Kidney (tissue), 13 donors: ENCODE measurements at regions not wholly inside any gene's neighbourhood (a gene's known extent, or its start where the extent isn't known, plus 50 kb on each side); places are given as distances from the start of the nearest gene placed in this dataset.

ENCODE experiments used
- DNase-seq, 5 donors: peaks; one replicate each; pipeline ENCODE4 v3.0.0-alpha.2; 2013 to 2020
- FAIRE-seq: peaks from 2 replicates; lab custom pipeline; 2012; peaks lifted over from hg19 to GRCh38; lab: Jason Lieb, UNC
- H3K27ac ChIP-seq, 2 donors: one replicate each; pipeline ENCODE4 v1.7.0; 2013; ENCODE audit warnings: low read depth in 2 of 2, low read length in 2 of 2, inconsistent platforms in 1 of 2
- H3K27me3 ChIP-seq: one replicate; pipeline ENCODE4 v1.7.1; 2013; ENCODE audit warnings: low read length, inconsistent platforms; ENCODE audit not compliant: control insufficient read depth, insufficient read depth
- H3K36me3 ChIP-seq, 3 donors: one replicate each; pipeline versions ENCODE4 v1.7.0 to v1.7.1; 2013; ENCODE audit warnings: low read length in 3 of 3, control low read depth in 1 of 3, inconsistent platforms in 1 of 3; ENCODE audit not compliant: insufficient read depth in 3 of 3, control insufficient read depth in 2 of 3
- H3K4me1 ChIP-seq, 3 donors: one replicate each; pipeline versions ENCODE4 v1.7.0 to v1.7.1; 2013; ENCODE audit warnings: low read length in 3 of 3, inconsistent platforms in 1 of 3, low read depth in 1 of 3; ENCODE audit not compliant: control insufficient read depth in 2 of 3, insufficient read depth in 2 of 3
- H3K4me3 ChIP-seq, 3 donors: one replicate each; pipeline versions ENCODE4 v1.7.0 to v1.8.1; 2013; ENCODE audit warnings: low read length in 3 of 3, control low read depth in 1 of 3, inconsistent platforms in 1 of 3
- H3K9ac ChIP-seq, 3 donors: one replicate each; pipeline versions ENCODE4 v1.7.0 to v1.7.1; 2013; ENCODE audit warnings: low read length in 3 of 3, control low read depth in 1 of 3, inconsistent platforms in 1 of 3
- H3K9me3 ChIP-seq, 3 donors: one replicate each; pipeline versions ENCODE4 v1.7.0 to v1.7.1; 2013; ENCODE audit warnings: low read length in 3 of 3, control low read depth in 1 of 3, inconsistent platforms in 1 of 3; ENCODE audit not compliant: control insufficient read depth in 2 of 3, insufficient read depth in 1 of 3
- CTCF ChIP-seq: IDR thresholded peaks from 3 replicates; pipeline ENCODE4 v1.5.1; 2012; ENCODE audit warnings: mild to moderate bottlenecking, moderate library complexity, borderline replicate concordance; ENCODE audit not compliant: insufficient read depth; ENCODE audit errors: extremely low read depth
- intact Hi-C: fragments of 100-400 bp; cut with DNase I; formaldehyde crosslinking; loops from one replicate; pipeline ENCODE4 v1.11.1; 2022
- donor health status: control.
- donor health status: control.
- donor health status: control.
- donor health status: control.
- donor health status: control.
- donor health status: DM: yes; HTN: yes; CAD: no.
- donor health status: Normal renal cell carcinoma (clear cell type).

DNA sequence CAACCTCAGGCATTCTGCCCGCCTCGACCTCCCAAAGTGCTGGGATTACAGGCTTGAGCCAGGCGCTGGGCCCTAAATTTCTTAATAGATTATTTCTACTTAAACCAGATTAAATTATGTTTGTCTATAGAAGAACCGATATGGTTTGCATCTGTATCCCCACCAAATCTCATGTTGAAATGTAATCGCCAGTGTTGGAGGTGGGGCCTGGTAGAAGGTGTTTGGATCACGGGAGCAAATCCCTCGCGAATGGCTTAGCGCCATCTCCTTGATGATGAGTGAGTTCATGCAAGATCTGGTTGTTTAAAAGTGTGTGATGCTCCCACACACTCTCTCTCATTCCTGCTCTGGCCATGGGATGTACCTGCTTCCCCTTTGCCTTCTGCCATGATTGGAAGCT, 109.3 kb upstream of the NANOS1 start:
- no peaks in the 10 kb centered on the region for H3K4me1 ChIP-seq
- no peaks in the 10 kb centered on the region for H3K36me3 ChIP-seq
- intact Hi-C loops = no loop called here
- DNase-seq = no peak
- no peaks in the 10 kb centered on the region for H3K9me3 ChIP-seq
- no peak overlapping the region for H3K4me3 ChIP-seq
- no peak overlapping the region for H3K9ac ChIP-seq
- FAIRE-seq = no peak
- no peak overlapping the region for H3K27ac ChIP-seq
- TF ChIP-seq CTCF = no peak
- H3K27me3 ChIP-seq = no peaks in the 10 kb centered on the region

DNA sequence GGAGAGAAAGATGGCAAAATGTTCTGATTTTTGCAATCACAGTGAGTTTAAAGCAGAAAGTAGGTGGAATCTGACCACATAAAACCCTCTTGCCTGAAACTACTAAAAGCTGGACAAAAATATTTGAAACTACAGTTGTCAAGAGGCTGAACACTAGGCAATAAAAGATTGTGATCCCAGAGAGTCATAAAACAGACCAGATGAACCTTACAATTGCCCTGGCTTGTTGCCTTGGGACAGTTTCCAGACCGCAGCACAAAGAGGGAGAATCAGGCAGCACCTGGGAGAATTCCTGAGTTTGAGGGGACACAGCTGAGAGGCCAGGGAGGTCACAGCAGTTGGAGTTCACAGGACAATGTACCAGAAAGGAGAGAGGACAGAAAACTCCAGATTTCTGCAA, 107.3 kb upstream of the NANOS1 start:
- H3K27ac ChIP-seq = no peak overlapping the region
- no peaks in the 10 kb centered on the region for H3K36me3 ChIP-seq
- no peak for TF ChIP-seq CTCF
- intact Hi-C loops = no loop called here
- no peaks in the 10 kb centered on the region for H3K4me1 ChIP-seq
- no peaks in the 10 kb centered on the region for H3K27me3 ChIP-seq
- H3K9ac ChIP-seq = no peak overlapping the region
- H3K4me3 ChIP-seq = no peak overlapping the region
- H3K9me3 ChIP-seq = no peaks in the 10 kb centered on the region
- FAIRE-seq = no peak
- peak in 3 of 5 donors; percentile 17 to 71 (median 53) for DNase-seq

GRCh38 chr10:118922972-118923371, 106.5 kb upstream of the NANOS1 start:
- TF ChIP-seq CTCF = no peak
- Histone ChIP-seq H3K27me3 (no peaks in the 10 kb centered on the region), H3K4me3 (no peak overlapping the region), H3K9me3 (no peaks in the 10 kb centered on the region), H3K4me1 (no peaks in the 10 kb centered on the region), H3K9ac (no peak overlapping the region), H3K27ac (no peak overlapping the region), H3K36me3 (no peaks in the 10 kb centered on the region)
- intact Hi-C loops = no loop called here
- no peak for FAIRE-seq
- no peak for DNase-seq

- no peak overlapping the region for H3K4me3 ChIP-seq
- H3K36me3 ChIP-seq = no peaks in the 10 kb centered on the region
- DNase-seq = no peak
- no peaks in the 10 kb centered on the region for H3K9me3 ChIP-seq
- no peaks in the 10 kb centered on the region for H3K4me1 ChIP-seq
- no peak overlapping the region for H3K27ac ChIP-seq
- TF ChIP-seq CTCF = no peak
- H3K27me3 ChIP-seq = no peaks in the 10 kb centered on the region
- no peak overlapping the region for H3K9ac ChIP-seq
- intact Hi-C loops = no loop called here
- FAIRE-seq = no peak
Measured at GRCh38 chr10:118924493-118924892, 105.0 kb upstream of the NANOS1 start.
